Astrocyte (in vitro differentiated cells and primary cell): ENCODE measurements at regions not wholly inside any gene's neighbourhood (a gene's known extent, or its start where the extent isn't known, plus 50 kb on each side); places are given as distances from the start of the nearest gene placed in this dataset.

ENCODE experiments used
- CTCF ChIP-seq: IDR thresholded peaks from 2 replicates; pipeline ENCODE4 v1.5.1; 2011; ENCODE audit warnings: low read depth, mild to moderate bottlenecking, inconsistent platforms, low read length, moderate library complexity; ENCODE audit not compliant: insufficient read depth
- EZH2 ChIP-seq: IDR thresholded peaks from 2 replicates; pipeline ENCODE4 v1.6.1; 2012; ENCODE audit warnings: mild to moderate bottlenecking, low read length, inconsistent platforms; ENCODE audit not compliant: insufficient read depth

- peak; percentile 79 for TF ChIP-seq CTCF
- no peak for TF ChIP-seq EZH2
Measured at GRCh38 chr9:17063535-17064135, 71.2 kb upstream of the CNTLN start.
